ENCODE measurements at regions not wholly inside any gene's neighbourhood (a gene's known extent, or its start where the extent isn't known, plus 50 kb on each side); places are given as distances from the start of the nearest gene placed in this dataset.
A peak's percentile ranks its signal among the peaks of the same experiment; 100 is the strongest.

DNA sequence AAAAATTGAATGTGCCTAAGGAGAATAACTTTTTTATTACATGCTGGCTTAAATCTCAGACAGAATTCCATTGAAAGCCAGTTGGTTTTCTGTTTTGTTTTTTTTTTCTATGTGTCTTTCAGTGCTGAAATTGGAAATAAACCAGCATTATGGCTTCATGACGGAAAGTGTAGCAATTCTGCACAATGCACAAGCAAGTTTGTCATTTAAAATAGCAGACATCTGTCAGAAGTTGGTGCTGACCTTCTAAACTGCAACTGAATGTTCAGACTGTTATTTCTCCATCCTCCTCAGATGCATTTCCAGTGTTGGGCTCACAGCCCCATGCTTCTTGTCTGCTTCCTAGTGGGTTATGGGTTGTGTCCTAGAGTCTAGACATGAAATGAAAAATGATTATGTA is 107.2 kb upstream of the LIMCH1 start:
- DNase-seq = no peak

DNA sequence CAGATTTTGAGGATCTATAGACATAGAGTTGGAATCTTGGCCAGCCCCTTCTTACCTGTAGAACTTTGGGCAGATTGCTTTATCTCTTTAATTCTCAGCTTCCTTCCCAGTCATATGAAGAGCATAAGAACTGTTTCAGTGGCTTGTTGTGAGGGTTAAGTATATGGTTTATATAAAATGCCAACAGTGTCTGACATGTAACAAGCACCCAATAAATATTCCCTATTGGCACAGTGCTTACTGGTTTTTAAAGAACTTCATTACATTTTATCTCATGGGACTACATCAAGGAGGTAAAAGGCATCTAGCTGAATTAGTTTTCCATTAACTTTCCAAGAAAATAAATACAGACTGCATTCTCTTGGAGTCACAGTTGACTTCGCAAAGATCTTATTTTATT is 106.7 kb upstream of the LIMCH1 start:
- DNase-seq = no peak

DNA sequence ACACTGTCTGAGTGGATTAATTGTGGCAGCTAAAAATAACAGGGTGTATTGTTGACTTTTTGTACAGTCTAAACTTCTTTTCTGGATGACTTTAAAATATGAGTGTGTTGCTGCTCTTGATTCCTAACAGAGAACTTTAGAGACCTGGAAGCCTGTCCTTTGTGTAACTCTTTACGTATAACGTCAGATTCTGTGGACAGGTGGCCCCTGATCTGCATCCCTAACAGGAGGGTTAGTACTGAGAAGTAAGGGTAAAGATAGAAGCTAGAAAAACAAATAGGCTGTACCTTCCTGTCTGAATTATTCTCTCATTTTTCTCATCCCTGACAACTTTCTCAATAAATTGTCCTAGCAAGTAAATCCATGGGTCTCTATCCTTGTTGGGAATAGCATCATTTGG is 105.7 kb upstream of the LIMCH1 start:
- DNase-seq = no peak

DNA sequence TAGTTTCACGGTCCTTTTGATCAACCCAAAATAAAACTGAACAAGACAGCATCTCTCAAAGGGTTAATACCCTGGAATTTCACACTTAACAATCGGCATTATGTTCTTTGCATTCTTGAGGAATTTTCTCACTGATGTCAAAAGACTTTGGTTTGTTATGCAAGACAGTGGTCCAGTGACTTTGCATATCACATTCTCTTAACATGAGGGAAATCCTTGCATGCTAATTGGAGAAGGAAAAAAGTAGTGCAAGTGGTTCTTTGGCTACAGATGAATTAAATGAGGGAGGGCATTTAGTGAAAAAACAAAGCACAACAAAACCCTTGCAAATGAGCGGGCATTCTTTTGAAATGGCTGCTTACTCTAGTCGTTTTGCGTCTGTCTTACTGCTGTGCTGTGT is 105.1 kb upstream of the LIMCH1 start:
- DNase-seq = no peak

DNA sequence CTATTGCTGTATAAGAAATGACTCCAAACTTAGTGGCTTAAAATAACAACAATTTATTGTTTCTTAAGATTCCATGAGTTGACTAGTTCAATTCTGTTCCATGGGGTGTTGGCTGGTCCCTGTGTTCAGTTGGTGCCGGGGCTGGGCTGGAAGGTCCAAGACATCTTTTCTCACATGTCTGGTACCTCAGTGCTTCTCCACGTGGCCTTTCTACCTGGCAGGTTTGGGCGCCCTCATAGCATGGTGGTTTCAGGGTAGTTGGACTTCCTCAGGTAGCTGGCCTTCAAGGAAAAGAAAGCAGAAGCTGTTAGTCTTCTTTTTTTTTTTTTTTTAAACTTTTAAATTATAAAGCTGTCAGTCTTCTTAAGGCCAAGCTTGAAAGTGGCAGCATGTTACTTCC is 104.6 kb upstream of the LIMCH1 start:
- no peak for DNase-seq

DNA sequence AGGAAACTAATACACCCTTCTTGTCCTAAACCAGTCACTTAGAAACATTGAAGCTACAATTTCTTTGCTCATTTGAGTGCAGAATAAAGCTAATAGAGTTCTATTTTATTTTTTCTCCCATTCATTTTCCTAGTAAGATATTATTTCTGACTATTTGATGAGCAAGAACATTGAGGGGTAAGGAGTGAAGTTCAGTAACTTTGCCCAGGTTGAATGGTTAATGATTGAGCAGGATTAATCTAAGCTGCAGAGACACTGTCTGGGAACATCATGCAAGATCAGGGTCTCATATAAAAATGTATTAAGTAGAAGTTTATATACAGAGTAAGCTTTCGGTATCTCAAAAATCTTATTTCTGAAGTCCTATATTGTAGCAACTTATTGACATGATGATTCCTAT is 102.4 kb upstream of the LIMCH1 start:
- DNase-seq = no peak

DNA sequence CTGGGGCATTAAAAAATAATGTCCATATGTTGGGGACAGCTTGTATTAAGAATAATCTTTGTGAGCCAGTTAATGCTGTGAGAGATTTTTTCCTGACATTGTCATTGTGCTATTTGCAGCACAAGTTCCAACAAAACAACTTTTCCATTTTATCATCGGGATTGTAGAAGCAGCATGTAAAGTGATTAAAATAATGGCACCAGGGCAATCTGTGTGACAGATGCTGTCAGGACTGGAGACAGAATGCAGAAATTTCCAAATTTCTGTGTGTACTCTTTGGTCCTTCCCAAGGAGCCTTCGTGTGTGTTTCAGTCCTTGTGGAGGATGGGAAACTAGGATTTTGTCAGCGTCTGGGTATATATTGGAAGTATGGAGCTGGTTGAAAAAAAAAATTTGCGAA is 101.5 kb upstream of the LIMCH1 start:
- no peak for DNase-seq

DNA sequence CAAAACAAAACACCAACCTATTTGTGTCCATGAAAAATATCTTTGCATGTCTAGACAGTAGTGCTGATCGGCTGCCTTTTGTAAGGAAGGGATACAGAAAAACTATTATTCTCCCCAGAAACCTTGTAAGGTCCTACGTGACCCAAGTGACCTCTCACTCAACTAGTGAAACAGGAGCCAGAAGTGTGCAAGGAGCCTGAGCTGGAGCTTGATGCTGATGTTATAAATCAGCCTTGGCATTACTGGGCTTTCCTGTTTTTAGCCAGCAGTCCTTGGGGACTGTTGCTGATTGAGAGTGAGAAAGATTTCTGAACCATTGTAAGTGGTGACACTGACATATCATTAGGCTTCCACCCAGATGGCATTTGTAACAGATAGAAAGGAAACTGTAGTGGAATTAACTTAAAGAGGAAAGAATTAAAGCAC is 100.8 kb upstream of the LIMCH1 start:
- DNase-seq = no peak

DNA sequence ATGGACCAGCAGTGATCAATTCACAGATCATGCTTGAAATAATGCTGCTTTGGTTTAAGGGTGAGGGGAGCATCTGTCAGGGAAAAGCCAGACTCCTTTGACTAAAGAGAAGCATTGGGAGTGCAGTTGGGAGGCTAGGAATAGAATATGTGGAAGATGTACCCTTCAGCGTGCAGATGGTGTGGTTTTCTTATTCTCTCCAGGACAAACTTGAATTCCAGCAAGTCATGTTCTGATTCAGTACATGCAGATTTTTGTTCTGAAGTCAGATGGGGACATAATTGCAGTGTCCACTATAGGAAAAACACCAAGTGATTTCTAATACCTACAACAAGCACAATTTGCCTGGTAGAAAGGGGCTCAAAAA is 99.0 kb upstream of the LIMCH1 start:
- no peak for DNase-seq

DNA sequence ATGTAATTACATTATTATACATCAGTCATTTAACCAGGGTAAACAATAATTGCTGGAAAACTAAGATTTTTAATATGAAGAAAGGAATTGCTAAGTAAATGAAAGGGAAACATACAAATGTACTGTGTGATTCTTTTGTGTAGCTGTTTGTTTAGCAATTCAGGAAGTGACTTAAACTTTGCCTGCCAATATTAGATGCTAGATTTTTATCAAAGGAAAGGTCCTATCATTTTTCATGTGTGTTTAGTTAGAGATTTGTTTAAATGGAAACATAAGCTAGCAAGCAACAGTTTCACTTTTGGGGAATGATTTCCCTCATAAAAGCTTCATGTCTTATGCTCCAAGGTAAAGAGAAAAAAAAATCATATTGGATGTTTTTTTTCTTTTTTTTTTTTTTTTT is 95.1 kb upstream of the LIMCH1 start:
- DNase-seq = no peak

DNA sequence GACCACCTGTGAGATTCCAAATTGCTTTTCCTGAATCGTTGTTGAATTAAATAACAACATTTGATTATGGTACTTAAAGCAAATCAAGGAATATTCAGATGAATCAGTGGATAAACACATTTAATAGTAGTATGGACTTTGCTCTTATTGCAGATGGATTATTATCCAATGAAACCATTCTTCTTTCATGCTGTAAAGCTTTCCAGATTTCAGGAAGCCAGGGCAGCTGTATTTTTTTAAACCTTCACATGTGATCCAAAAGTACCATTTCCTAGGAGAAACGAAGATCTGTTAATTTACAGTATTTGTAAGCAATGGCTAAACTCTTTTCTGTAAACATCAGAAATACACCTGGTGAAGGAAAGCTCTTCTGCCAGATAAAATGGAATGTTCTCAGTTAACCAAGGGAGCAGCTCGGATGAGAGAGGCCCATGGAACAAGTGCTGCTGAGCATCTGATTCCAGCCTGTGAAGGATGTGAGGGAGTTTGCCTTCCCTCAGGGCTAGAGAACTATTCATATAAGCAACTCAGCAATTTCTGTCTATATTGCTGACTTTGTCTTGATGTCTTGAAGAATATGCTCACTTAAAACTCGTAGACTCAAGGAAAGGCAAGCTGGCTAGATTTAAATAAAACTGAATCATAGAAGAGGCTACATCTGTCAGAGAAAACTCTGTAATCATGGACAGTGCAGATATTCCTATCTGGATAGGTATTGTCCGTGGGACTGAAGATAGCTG is 94.4 kb upstream of the LIMCH1 start:
- no peak for DNase-seq

DNA sequence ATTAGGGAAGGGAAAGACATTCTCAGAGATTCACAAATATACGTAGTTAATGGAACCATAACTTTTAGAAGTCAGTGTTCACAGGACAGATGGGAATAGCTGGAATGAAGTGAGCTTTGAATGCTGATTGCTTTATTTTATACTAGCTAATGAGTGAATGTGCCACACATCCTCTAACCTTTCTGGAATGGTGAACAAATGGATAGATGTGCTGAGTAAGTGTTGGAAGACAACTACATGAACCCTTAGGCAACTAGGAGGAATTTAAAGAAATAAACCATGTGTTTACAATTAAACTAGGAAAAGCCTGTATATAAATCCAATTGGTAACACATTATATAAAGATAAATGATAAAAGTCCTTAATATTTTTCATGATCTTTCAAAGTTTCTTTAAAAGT is 91.6 kb upstream of the LIMCH1 start:
- DNase-seq = no peak

DNA sequence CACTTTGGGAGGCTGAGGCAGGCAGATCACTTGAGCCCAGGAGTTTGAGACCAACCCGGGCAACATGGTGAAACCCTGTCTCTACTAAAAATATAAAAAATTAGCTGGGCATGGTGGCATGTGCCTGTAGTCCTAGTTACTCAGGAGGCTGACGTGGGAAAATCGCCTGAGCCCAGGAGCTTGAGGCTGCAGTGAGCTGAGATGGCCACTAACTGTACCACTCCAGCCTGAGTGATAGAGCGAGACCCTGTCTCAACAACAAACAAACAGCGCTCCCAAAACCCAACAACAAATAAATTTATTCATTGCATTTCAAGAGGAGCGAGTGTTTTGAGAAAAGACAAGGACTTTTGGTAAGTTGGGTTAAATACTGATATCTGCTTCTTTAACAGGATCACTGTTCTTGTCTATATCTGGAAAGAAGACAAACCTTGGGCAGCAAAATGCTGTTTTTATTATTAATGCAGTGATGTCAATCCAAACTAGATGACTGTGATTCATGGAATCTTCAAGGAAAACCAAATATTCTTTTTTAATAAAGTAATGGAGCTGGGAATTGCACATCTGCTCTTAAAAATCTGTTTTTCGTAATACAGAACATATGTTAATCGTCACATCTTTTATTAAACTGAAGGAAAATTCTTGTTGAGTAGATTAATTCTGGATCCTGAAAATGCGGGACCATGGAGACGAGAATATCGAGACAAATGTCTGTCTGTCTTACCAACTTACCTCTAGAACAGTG is 90.8 kb upstream of the LIMCH1 start:
- no peak for DNase-seq

DNA sequence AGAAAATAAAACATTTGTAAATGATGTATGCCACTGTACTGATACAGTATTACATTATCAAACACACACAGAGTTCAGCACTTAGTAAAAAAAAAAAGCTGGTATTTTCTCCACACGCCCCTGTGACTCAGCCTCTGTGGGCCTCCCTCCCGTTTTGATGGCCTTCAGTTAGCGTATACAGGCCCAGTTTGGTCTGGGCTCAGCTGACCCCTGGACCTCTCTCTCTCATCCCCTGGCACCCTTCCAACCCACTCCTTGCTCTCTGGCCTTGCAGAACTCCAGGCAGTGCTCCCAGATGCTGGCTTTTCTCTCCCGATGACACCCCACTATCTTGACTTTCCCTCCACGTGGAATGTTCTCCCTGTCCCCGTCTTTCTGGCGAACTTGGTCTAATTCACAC is 89.0 kb upstream of the LIMCH1 start:
- DNase-seq = no peak

DNA sequence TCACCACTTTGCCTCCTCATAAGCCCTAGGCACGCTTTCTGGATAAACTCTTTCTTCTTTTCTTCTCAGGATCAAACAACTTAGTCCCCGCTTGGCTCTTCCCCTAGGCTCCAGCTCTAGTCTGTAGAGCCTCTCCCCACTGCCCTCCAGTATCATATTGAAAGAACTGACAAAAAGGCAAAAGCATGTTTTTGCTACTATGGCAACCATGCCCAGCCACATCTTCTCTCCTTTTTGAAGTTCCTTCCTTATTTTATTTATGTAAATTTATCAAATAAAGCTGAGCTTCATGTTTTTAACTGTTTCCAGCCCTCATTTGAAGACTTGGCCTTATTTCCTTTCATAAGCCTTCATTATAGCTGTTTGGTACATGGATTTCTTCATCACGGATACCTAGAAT is 86.0 kb upstream of the LIMCH1 start:
- no peak for DNase-seq

DNA sequence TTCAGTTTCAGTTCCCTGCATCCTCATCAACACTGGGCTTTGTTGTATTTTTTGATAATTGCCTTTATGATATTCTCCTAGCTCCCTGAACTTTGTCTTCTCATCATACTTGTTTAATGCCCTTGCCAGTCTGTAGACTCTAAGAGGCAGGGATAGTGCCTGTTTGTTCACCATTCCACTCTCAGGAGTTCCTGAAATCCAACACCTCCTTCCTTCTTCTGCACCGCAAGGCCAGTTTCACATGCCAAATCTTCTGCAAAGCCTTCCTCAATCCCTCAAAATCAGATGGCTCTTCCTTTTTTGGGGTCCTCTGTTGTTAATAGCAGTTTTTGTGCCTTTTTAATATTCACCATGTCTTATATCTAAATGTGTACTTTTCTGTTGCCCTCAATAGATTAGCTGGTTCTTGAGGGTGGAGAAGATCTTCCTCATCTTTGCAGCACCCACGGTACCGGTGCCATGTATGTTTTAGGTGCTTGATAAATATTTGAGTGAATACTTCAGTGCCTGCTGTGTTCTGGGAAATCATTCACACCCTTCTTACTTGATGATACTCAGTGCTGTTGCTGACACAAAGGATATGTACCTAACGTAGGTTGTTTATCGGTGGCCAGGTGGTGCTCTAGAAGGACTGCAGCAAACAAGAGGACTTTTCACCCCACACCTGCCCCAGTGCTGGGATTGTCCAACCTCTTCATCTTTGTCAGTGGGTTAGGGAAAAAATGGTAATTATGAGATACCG is 85.3 kb upstream of the LIMCH1 start:
- peak; percentile 46 for DNase-seq

DNA sequence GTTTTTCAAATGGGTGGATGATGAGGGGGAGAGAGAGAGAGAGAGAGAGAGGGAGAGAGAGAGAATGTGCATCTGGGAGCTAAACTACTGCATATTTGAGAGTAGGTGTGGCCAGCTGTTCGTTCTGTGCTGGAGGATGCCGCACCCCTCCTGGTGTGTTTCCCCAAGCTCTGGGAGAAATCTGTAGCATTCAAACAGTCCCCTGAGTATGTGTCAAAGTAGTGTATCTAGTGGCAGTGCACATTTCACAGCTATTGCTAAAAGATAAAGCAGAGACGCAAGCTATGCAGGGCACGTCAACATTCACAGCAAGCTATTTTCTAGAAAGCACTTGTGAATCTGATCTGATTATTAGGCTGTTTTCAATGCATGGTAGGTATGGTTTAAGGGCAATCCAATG is 83.5 kb upstream of the LIMCH1 start:
- no peak for DNase-seq

DNA sequence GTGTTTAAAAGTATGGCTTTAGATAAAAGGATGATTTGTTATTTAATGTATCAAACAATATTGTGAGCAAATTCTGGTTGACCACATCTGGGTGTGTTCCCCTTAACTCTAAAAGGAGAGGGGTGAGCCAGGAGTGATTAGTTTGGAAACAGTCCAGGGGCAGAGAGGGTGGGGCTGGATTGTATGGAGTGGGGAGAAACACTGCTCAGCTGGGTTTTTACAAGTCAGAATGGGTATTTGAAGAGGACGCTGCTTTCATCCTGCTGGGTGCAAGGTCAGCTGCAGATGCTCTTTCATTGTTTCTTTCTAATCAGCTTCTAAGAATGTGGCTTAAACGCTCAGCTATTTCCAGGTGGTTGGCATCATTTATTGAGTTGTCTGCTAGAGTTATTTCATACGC is 82.8 kb upstream of the LIMCH1 start:
- no peak for DNase-seq

DNA sequence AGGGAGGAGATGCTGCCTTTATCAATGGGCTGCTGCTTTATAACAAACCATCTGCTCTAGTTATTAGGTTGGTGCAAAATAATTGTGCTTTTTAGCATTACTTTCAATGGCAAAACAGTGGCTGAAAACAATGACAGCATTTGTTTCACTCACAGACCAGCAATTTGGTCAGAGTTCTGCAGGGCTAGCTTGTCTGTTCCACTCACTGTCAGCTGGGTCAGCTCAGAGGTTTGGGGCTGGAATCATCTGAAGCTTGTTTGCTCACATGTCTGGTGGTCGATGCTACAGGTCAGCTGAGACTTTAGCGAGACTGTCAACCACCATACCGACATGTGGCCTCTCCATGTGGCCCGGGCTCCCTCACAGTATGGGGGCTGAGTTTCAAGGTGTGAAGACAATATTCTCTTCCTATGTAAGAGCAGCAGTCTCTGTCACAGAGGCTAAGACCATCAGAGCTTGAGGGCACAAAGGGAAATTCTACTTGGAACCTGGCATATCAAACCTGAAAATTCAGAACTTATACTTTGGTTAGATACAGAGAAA is 81.3 kb upstream of the LIMCH1 start:
- DNase-seq = no peak

DNA sequence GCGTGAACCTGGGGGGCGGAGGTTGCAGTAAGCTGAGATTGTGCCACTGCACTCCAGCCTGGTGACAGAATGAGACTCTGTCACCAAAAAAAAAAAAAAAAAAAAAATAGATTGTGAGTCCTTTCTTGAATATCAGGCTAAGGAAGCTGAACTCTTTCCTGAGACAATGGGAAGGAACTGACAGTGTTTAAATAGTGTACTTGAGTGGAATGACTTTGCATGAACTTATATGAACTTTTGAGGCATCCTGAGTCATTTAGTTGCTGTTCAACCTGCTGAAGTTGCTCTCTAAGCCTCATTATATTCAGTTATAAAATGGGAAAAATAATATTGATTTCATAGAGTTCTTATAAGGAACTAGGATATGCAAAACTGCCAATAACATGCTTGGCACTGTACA is 79.3 kb upstream of the LIMCH1 start:
- no peak for DNase-seq

DNA sequence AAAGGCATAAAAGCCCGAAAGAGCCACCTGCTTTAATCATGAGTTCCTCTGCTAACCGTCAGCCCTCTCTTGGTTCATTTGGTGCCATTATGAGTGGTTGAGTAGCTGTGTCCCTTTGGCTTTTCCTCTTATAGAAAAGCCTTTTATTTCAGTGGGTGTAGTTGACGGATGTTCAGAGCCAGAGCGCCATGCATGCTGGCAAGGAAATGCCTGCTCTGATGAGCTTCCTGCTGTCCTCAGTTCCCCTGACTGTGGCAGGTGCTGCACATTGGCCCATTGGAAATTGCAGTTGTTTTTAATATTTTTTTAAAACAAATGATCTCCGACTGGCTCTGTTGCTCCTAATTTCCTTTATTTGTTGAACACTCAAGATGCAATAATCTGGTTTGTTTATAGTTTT is 77.3 kb upstream of the LIMCH1 start:
- DNase-seq = no peak

DNA sequence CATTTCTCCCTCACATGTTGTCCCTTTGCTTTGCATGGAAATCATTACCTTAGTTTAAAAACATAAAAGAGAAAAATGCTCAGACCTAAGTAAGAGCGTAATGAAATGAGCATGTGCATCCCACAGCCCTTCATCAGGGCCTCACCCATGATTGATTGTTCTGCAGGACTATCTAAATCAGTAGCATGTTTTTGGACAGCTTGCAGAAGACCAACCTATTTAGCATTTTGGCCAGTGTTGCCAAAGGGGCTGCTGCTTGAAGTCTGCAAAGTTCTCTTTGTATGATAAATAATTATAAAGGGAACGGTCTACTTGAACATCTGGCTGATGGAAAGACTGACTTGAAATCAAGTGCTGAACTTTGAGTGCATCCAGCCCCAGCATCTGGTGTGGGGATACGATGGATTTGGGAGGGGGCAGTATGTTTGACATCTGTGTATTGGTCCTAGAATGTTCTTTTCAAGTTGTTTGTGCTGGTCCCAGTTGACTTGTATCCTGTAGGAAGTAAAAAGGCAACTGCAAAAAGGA is 76.1 kb upstream of the LIMCH1 start:
- no peak for DNase-seq

DNA sequence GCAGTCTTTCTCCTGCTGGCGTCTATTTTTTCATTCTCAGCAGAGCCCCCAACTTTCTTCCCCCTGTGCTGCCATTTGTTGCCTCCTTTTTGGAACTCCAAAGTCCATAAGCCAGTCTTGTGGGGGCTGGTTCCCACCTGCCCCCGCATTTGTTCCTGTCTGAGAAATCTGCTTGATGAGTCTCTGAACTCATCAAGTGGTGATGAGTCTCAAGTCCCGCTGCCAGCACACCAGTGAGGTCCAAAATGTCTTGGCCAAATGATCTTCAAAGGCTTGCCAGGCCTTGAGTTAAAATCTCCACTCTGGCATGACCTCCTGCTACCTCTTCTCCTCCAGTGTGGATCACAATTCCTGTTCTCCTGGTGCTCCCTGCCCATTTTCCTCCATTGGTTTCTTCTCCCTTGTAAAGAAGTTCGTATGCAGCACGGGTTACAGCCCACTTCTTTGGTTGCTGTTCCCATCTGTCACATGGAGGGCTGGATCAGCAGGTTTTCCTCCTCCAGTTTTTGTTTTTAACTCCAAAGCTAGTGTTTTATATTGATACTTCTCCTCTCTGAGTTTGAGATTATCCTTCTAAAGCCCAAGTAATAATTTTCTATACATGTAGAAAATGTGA is 72.7 kb upstream of the LIMCH1 start:
- DNase-seq = no peak
